MM.1S (cell line): ENCODE measurements at regions not wholly inside any gene's neighbourhood (a gene's known extent, or its start where the extent isn't known, plus 50 kb on each side); places are given as distances from the start of the nearest gene placed in this dataset.

Experiments
- EZH2 ChIP-seq: fragments of 300-600 bp; sonication (generic); optimal IDR thresholded peaks from 2 replicates; pipeline ENCODE3; 2017; ENCODE audit warnings: low read depth, mild to moderate bottlenecking, antibody characterized with exemption, low read length, mixed read lengths
- EZH2phosphoT487 ChIP-seq: fragments of 300-600 bp; sonication (generic); IDR thresholded peaks from 2 replicates; pipeline ENCODE4 v1.6.1; 2018; ENCODE audit warnings: antibody characterized with exemption, low read length
- TF ChIP-seq, protein P1 (sequence below): fragments of 300-600 bp; sonication (generic); IDR thresholded peaks from 2 replicates; pipeline ENCODE4 v1.5.1; 2016; ENCODE audit warnings: antibody characterized with exemption, low read length, mixed read lengths

GRCh38 chr16:55125818-55126385, 195.2 kb downstream of the IRX5 start:
- TF ChIP-seq, protein P1, sequence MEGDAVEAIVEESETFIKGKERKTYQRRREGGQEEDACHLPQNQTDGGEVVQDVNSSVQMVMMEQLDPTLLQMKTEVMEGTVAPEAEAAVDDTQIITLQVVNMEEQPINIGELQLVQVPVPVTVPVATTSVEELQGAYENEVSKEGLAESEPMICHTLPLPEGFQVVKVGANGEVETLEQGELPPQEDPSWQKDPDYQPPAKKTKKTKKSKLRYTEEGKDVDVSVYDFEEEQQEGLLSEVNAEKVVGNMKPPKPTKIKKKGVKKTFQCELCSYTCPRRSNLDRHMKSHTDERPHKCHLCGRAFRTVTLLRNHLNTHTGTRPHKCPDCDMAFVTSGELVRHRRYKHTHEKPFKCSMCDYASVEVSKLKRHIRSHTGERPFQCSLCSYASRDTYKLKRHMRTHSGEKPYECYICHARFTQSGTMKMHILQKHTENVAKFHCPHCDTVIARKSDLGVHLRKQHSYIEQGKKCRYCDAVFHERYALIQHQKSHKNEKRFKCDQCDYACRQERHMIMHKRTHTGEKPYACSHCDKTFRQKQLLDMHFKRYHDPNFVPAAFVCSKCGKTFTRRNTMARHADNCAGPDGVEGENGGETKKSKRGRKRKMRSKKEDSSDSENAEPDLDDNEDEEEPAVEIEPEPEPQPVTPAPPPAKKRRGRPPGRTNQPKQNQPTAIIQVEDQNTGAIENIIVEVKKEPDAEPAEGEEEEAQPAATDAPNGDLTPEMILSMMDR: no peak
- TF ChIP-seq EZH2phosphoT487 (no peak), EZH2 (no peak)
